Endothelial cell of umbilical vein (primary cell): ENCODE measurements at regions not wholly inside any gene's neighbourhood (a gene's known extent, or its start where the extent isn't known, plus 50 kb on each side); places are given as distances from the start of the nearest gene placed in this dataset.

Experiments used
- BruUV-seq: library from RNA; stranded (reverse); fragments of 400-500 nt; replicated peaks from 2 replicates; lab custom pipeline; 2021; lab: Mats Ljungman, UMichigan
- CTCF ChIA-PET: fragments of 300-600, 350-600 bp; sonication (Branson Sonifier 250); formaldehyde crosslinking; loops from one replicate; lab custom pipeline; 2021; ENCODE audit warnings: antibody characterized with exemption, inconsistent platforms; lab: Charles Lee
- POLR2A ChIA-PET: fragments of 300-600, 350-600 bp; sonication (Branson Sonifier 250); formaldehyde crosslinking; loops from one replicate; lab custom pipeline; 2021; ENCODE audit warnings: antibody characterized with exemption, inconsistent platforms; lab: Charles Lee
- DNase-seq: peaks from one replicate; pipeline ENCODE4 v3.0.0-alpha.2; 2011; ENCODE audit warnings: low read depth, low spot score
- FAIRE-seq: peaks from 2 replicates; lab custom pipeline; 2011; peaks lifted over from hg19 to GRCh38; lab: Jason Lieb, UNC
- H2AFZ ChIP-seq: 2 replicates; pipeline ENCODE4 v1.6.0; 2012; ENCODE audit warnings: low read depth, low read length, control low read depth, inconsistent platforms
- H3K27ac ChIP-seq: 2 replicates; pipeline ENCODE4 v1.5.1; 2011; ENCODE audit warnings: low read depth, mild to moderate bottlenecking, control low read depth, low read length, moderate library complexity; ENCODE audit not compliant: insufficient read depth
- H3K27me3 ChIP-seq, 2 experiments: 2 replicates each; pipeline versions ENCODE4 v1.6.0 to v1.6.1; 2011; ENCODE audit warnings: low read length in 2 of 2, mixed read lengths in 1 of 2; ENCODE audit not compliant: control insufficient read depth in 2 of 2, insufficient read depth in 2 of 2
- H3K36me3 ChIP-seq, 2 experiments: 2 replicates in 1 of 2; 3 replicates in 1 of 2; pipeline ENCODE4 v1.5.1; 2011; ENCODE audit warnings: low read length in 2 of 2, mild to moderate bottlenecking in 1 of 2, moderate library complexity in 1 of 2; ENCODE audit not compliant: control insufficient read depth in 2 of 2, insufficient read depth in 2 of 2; ENCODE audit errors: extremely low read depth in 1 of 2
- H3K4me1 ChIP-seq: 3 replicates; pipeline ENCODE4 v1.5.1; 2011; ENCODE audit warnings: mild to moderate bottlenecking, low read length; ENCODE audit not compliant: control insufficient read depth, insufficient read depth; ENCODE audit errors: extremely low read depth
- H3K4me2 ChIP-seq: 2 replicates; pipeline ENCODE4 v1.6.1; 2011; ENCODE audit warnings: low read length, control low read depth, mixed read lengths; ENCODE audit not compliant: insufficient read depth
- H3K4me3 ChIP-seq, 3 experiments: fragments of 200-600 bp in 1 of 3; sonication (generic), shearing (Covaris generic) in 1 of 3; replicated peaks in 1 of 3; 2 replicates each; pipeline ENCODE4 v1.5.1; 2011 to 2016; ENCODE audit warnings: control low read depth in 3 of 3, low read length in 3 of 3, mild to moderate bottlenecking in 2 of 3, inconsistent platforms in 1 of 3, low read depth in 1 of 3, moderate library complexity in 1 of 3; ENCODE audit not compliant: insufficient read depth in 1 of 3
- H3K79me2 ChIP-seq: 2 replicates; pipeline ENCODE4 v1.6.0; 2012; ENCODE audit warnings: low read length, inconsistent platforms; ENCODE audit not compliant: control insufficient read depth, insufficient read depth
- H3K9ac ChIP-seq: replicated peaks from 2 replicates; pipeline ENCODE3; 2011; ENCODE audit warnings: low read length, control low read depth; ENCODE audit not compliant: insufficient read depth; ENCODE audit errors: extremely low read depth
- H3K9me1 ChIP-seq: replicated peaks from 3 replicates; pipeline ENCODE4 v1.6.0; 2011; ENCODE audit warnings: mild to moderate bottlenecking, low read length; ENCODE audit not compliant: control insufficient read depth, insufficient read depth; ENCODE audit errors: extremely low read depth
- H3K9me3 ChIP-seq: replicated peaks from 2 replicates; pipeline ENCODE4 v1.5.1; 2012; ENCODE audit warnings: low read length, inconsistent platforms; ENCODE audit not compliant: control insufficient read depth, insufficient read depth
- H4K20me1 ChIP-seq: replicated peaks from 2 replicates; pipeline ENCODE3; 2011; ENCODE audit warnings: mild to moderate bottlenecking, low read length; ENCODE audit not compliant: control insufficient read depth, insufficient read depth; ENCODE audit errors: extremely low read depth
- EZH2 ChIP-seq: IDR thresholded peaks from 2 replicates; pipeline ENCODE4 v1.6.1; 2012; ENCODE audit warnings: borderline replicate concordance, low read depth, mild to moderate bottlenecking, moderate library complexity, low read length, inconsistent platforms; ENCODE audit not compliant: severe bottlenecking
- FOS ChIP-seq: IDR thresholded peaks from 2 replicates; pipeline ENCODE4 v1.6.1; 2011; ENCODE audit warnings: mild to moderate bottlenecking, low read length, moderate library complexity, borderline replicate concordance; ENCODE audit not compliant: insufficient read depth
- GATA2 ChIP-seq: IDR thresholded peaks from 2 replicates; pipeline ENCODE4 v1.7.0; 2011; ENCODE audit warnings: low read depth, mild to moderate bottlenecking, moderate library complexity, mixed read lengths, low read length; ENCODE audit not compliant: insufficient read length, insufficient read depth
- JUN ChIP-seq: IDR thresholded peaks from 2 replicates; pipeline ENCODE4 v1.6.1; 2011; ENCODE audit warnings: borderline replicate concordance, low read depth; ENCODE audit not compliant: insufficient read length, insufficient read depth
- MYC ChIP-seq: IDR thresholded peaks from one replicate; pipeline ENCODE4 v1.6.1; 2011; ENCODE audit warnings: mild to moderate bottlenecking, low read depth, low read length
- POLR2A ChIP-seq: IDR thresholded peaks from 2 replicates; pipeline ENCODE4 v1.6.1; 2012; ENCODE audit warnings: low read depth, mild to moderate bottlenecking, control low read depth, low read length
- POLR2AphosphoS5 ChIP-seq: IDR thresholded peaks from 2 replicates; pipeline ENCODE4 v1.6.1; 2012; ENCODE audit warnings: low read depth, mild to moderate bottlenecking, control low read depth, low read length, moderate library complexity; ENCODE audit not compliant: insufficient read depth
- dilution Hi-C: fragments of 300-500 bp; cut with MboI; formaldehyde crosslinking; loops from one replicate; pipeline ENCODE4 v1.15.0; 2019; ENCODE audit warnings: low sequenced_read_pairs; ENCODE audit not compliant: extremely low pct_ligation_motif_present
- intact Hi-C: fragments of 100-400 bp; cut with micrococcal nuclease; formaldehyde crosslinking; loops from one replicate; pipeline ENCODE4 v1.10.0; 2022
- TF ChIP-seq, protein P1 (sequence below): IDR thresholded peaks from 2 replicates; pipeline ENCODE4 v1.6.1; 2011; ENCODE audit not compliant: insufficient read depth, insufficient read length
- TF ChIP-seq, protein P2 (sequence below), 2 donors: IDR thresholded peaks; 1 replicate in 1 of 2; 2 replicates in 1 of 2; pipeline ENCODE4 v1.5.1; 2011; ENCODE audit warnings: low read length in 2 of 2, mild to moderate bottlenecking in 2 of 2, moderate library complexity in 2 of 2, control low read depth in 1 of 2, inconsistent platforms in 1 of 2, low read depth in 1 of 2; ENCODE audit not compliant: insufficient read depth in 1 of 2; ENCODE audit errors: extremely low read depth in 1 of 2

DNA sequence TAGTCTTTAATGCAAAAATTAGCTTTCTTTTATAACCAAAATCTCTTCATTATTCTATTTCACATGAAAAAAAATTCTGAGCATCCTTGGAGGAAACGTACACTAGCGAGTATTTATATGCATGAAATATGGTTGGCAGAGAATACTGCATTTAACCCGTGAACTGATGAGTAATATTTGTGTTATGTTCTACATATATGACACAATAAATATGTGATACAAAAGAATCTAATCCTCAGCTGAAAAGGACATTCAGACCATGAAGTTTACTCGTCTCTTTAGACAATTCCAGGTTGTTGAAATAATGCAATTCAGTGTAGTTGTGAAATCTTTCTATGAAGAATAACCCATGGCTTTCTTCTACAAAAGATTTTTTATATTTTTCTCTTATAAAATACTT lies 524.8 kb upstream of the MAN1A1 start:
- DNase-seq (no peak), FAIRE-seq (no peak)
- H3K27ac ChIP-seq: no peak overlapping the region
- ChIA-PET CTCF (no interaction called here), POLR2A (no interaction called here)
- no peak overlapping the region for H3K4me2 ChIP-seq
- H3K9me1 ChIP-seq: no peaks in the 10 kb centered on the region
- no peaks in the 10 kb centered on the region for H3K4me1 ChIP-seq
- intact Hi-C loops (no loop called here), dilution Hi-C loops (no loop called here)
- no peak overlapping the region for H3K9ac ChIP-seq
- no peaks in the 10 kb centered on the region for H3K36me3 ChIP-seq
- no peak overlapping the region for H2AFZ ChIP-seq
- no peaks in the 10 kb centered on the region for H3K27me3 ChIP-seq
- BruUV-seq: no TSS peak
- no peaks in the 10 kb centered on the region for H4K20me1 ChIP-seq
- no peak for TF ChIP-seq POLR2A
- TF ChIP-seq MYC: no peak
- TF ChIP-seq, protein P1, sequence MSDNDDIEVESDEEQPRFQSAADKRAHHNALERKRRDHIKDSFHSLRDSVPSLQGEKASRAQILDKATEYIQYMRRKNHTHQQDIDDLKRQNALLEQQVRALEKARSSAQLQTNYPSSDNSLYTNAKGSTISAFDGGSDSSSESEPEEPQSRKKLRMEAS: no peak
- no peak for TF ChIP-seq FOS
- no peak for TF ChIP-seq EZH2
- no peak for TF ChIP-seq JUN
- TF ChIP-seq POLR2AphosphoS5: no peak
- no peak for TF ChIP-seq GATA2
- TF ChIP-seq, protein P2, sequence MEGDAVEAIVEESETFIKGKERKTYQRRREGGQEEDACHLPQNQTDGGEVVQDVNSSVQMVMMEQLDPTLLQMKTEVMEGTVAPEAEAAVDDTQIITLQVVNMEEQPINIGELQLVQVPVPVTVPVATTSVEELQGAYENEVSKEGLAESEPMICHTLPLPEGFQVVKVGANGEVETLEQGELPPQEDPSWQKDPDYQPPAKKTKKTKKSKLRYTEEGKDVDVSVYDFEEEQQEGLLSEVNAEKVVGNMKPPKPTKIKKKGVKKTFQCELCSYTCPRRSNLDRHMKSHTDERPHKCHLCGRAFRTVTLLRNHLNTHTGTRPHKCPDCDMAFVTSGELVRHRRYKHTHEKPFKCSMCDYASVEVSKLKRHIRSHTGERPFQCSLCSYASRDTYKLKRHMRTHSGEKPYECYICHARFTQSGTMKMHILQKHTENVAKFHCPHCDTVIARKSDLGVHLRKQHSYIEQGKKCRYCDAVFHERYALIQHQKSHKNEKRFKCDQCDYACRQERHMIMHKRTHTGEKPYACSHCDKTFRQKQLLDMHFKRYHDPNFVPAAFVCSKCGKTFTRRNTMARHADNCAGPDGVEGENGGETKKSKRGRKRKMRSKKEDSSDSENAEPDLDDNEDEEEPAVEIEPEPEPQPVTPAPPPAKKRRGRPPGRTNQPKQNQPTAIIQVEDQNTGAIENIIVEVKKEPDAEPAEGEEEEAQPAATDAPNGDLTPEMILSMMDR (IDR thresholded peaks at IDR 0.05; ENCODE audit: extremely low read depth in 1 of 2, insufficient read depth in 1 of 2, low read depth in 1 of 2, low read length in 2 of 2): no peak
- H3K4me3 ChIP-seq: no peak overlapping the region
- H3K79me2 ChIP-seq: no peaks in the 10 kb centered on the region
- H3K9me3 ChIP-seq: no peaks in the 10 kb centered on the region
